ENCODE measurements at regions not wholly inside any gene's neighbourhood (a gene's known extent, or its start where the extent isn't known, plus 50 kb on each side); places are given as distances from the start of the nearest gene placed in this dataset.

GRCh38 chr4:28357990-28358389, 1497.3 kb downstream of the STIM2 start:
- H3K27ac ChIP-seq, result no peak overlapping the region
- H3K9me3 ChIP-seq, result no peaks in the 10 kb centered on the region
- H3K27me3 ChIP-seq, result no peaks in the 10 kb centered on the region
- no peak for DNase-seq (ENCODE audit: low spot score in 2 of 2)
- TF ChIP-seq POLR2AphosphoS5 (IDR thresholded peaks at IDR 0.05), result no peak
- TF ChIP-seq POLR2A (IDR thresholded peaks at IDR 0.05), result no peak
- TF ChIP-seq, protein P1, sequence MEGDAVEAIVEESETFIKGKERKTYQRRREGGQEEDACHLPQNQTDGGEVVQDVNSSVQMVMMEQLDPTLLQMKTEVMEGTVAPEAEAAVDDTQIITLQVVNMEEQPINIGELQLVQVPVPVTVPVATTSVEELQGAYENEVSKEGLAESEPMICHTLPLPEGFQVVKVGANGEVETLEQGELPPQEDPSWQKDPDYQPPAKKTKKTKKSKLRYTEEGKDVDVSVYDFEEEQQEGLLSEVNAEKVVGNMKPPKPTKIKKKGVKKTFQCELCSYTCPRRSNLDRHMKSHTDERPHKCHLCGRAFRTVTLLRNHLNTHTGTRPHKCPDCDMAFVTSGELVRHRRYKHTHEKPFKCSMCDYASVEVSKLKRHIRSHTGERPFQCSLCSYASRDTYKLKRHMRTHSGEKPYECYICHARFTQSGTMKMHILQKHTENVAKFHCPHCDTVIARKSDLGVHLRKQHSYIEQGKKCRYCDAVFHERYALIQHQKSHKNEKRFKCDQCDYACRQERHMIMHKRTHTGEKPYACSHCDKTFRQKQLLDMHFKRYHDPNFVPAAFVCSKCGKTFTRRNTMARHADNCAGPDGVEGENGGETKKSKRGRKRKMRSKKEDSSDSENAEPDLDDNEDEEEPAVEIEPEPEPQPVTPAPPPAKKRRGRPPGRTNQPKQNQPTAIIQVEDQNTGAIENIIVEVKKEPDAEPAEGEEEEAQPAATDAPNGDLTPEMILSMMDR (IDR thresholded peaks at IDR 0.05), result no peak
- no peaks in the 10 kb centered on the region for H3K36me3 ChIP-seq
- H3K4me3 ChIP-seq, result no peak overlapping the region
- no peaks in the 10 kb centered on the region for H3K4me1 ChIP-seq
- intact Hi-C loops (cut with DNase I; ENCODE audit: low total_unique reads), result no loop called here

- H3K27me3 ChIP-seq, result no peaks in the 10 kb centered on the region
- intact Hi-C loops (cut with DNase I; ENCODE audit: low total_unique reads), result no loop called here
These were observed 1498.0 kb downstream of the STIM2 start for GRCh38 chr4:28358606-28359005.

DNA sequence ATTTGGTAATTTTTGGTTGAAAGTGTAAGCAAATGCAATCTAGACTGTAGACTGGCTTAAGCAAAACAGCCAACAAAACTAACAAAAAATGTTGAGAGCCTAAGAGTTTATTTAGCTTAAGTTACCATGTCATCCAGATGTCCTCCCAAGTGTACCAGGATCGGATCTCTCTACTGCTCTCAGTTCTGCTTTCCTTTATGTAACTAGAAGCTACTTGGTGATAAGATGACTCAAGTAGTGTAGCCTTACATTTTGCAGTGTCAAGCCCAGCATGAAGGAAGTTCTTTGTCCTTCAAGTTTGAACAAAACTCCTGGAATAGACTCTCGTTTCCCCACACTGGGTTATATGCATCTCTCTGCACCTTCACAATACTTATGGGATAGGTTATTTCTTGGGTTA, 1500.0 kb downstream of the STIM2 start:
- Histone ChIP-seq H3K4me3 (no peak overlapping the region), H3K9me3 (no peaks in the 10 kb centered on the region), H3K27me3 (no peaks in the 10 kb centered on the region), H3K36me3 (no peaks in the 10 kb centered on the region), H3K4me1 (no peaks in the 10 kb centered on the region), H3K27ac (no peak overlapping the region)
- TF ChIP-seq POLR2AphosphoS5 (IDR thresholded peaks at IDR 0.05) (no peak), POLR2A (IDR thresholded peaks at IDR 0.05) (no peak)
- TF ChIP-seq, protein P1 (IDR thresholded peaks at IDR 0.05), result no peak
- intact Hi-C loops (cut with DNase I; ENCODE audit: low total_unique reads), result no loop called here
- no peak for DNase-seq (ENCODE audit: low spot score in 2 of 2)

More at GRCh38 chr4:28358606-28359005, 1498.0 kb downstream of the STIM2 start:
- no peak for DNase-seq (ENCODE audit: low spot score in 2 of 2)
- H3K9me3 ChIP-seq, result no peaks in the 10 kb centered on the region
- no peaks in the 10 kb centered on the region for H3K36me3 ChIP-seq
- H3K27ac ChIP-seq, result no peak overlapping the region
- TF ChIP-seq POLR2A (IDR thresholded peaks at IDR 0.05) (no peak), POLR2AphosphoS5 (IDR thresholded peaks at IDR 0.05) (no peak)
- TF ChIP-seq, protein P1 (IDR thresholded peaks at IDR 0.05), result no peak
- H3K4me3 ChIP-seq, result no peak overlapping the region
- H3K4me1 ChIP-seq, result no peaks in the 10 kb centered on the region

- H3K27ac ChIP-seq, result no peak overlapping the region
- H3K9me3 ChIP-seq, result no peaks in the 10 kb centered on the region
- no peak overlapping the region for H3K4me3 ChIP-seq
These were observed 1501.5 kb downstream of the STIM2 start for GRCh38 chr4:28362169-28362568.

DNA sequence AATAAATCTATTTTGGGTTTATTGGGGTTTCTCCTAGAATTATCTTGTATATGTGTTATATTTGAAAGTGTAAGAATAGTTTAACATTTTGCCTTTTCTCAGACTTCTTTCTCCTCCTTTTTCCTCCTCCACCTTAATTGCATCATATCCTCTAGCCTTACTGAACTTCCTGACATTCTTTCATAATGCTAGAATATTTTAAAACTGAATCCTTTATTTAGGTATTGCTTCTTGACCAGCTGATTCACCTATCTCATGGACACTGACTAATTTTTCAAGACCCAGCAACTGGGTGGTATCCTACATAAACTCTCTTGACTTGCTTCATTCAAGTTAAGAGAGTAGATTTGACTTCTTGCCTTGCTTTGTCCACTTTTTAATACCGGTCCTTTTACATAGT, 1508.9 kb downstream of the STIM2 start:
- DNase-seq (ENCODE audit: low spot score in 2 of 2), result no peak
- H3K4me1 ChIP-seq, result no peaks in the 10 kb centered on the region
- intact Hi-C loops (cut with DNase I; ENCODE audit: low total_unique reads), result no loop called here
- no peaks in the 10 kb centered on the region for H3K9me3 ChIP-seq
- no peak overlapping the region for H3K4me3 ChIP-seq
- no peaks in the 10 kb centered on the region for H3K36me3 ChIP-seq
- H3K27ac ChIP-seq, result no peak overlapping the region
- no peaks in the 10 kb centered on the region for H3K27me3 ChIP-seq
- no peak for TF ChIP-seq POLR2AphosphoS5 (IDR thresholded peaks at IDR 0.05)
- no peak for TF ChIP-seq POLR2A (IDR thresholded peaks at IDR 0.05)
- TF ChIP-seq, protein P1 (IDR thresholded peaks at IDR 0.05), result no peak

More at GRCh38 chr4:28362169-28362568, 1501.5 kb downstream of the STIM2 start:
- TF ChIP-seq POLR2AphosphoS5 (IDR thresholded peaks at IDR 0.05) (no peak), POLR2A (IDR thresholded peaks at IDR 0.05) (no peak)
- TF ChIP-seq, protein P1 (IDR thresholded peaks at IDR 0.05), result no peak
- no peak for DNase-seq (ENCODE audit: low spot score in 2 of 2)
- intact Hi-C loops (cut with DNase I; ENCODE audit: low total_unique reads), result no loop called here
- Histone ChIP-seq H3K4me1 (no peaks in the 10 kb centered on the region), H3K36me3 (no peaks in the 10 kb centered on the region), H3K27me3 (no peaks in the 10 kb centered on the region)
